HEK293 (cell line): ENCODE measurements at regions not wholly inside any gene's neighbourhood (a gene's known extent, or its start where the extent isn't known, plus 50 kb on each side); places are given as distances from the start of the nearest gene placed in this dataset.

Source experiments
- TCF7L2 ChIP-seq: IDR thresholded peaks from 2 replicates; pipeline ENCODE4 v1.6.1; 2011; ENCODE audit warnings: low read depth, mild to moderate bottlenecking, inconsistent platforms, low read length, moderate library complexity, borderline replicate concordance
- YY1 ChIP-seq: fragments of 450-650 bp; formaldehyde crosslinking; IDR thresholded peaks from 2 replicates; pipeline ENCODE4 v1.5.1; 2018; ENCODE audit warnings: missing biosample characterization, missing genetic modification characterization
- ZIC2 ChIP-seq: fragments of 450-650 bp; formaldehyde crosslinking; IDR thresholded peaks from 2 replicates; pipeline ENCODE4 v1.5.1; 2016; ENCODE audit warnings: missing biosample characterization, missing genetic modification characterization
- ZNF175 ChIP-seq: fragments of 450-650 bp; formaldehyde crosslinking; IDR thresholded peaks from 2 replicates; pipeline ENCODE4 v1.5.1; 2016; ENCODE audit warnings: missing biosample characterization, missing genetic modification characterization
- ZNF24 ChIP-seq: fragments of 450-650 bp; formaldehyde crosslinking; IDR thresholded peaks from 2 replicates; pipeline ENCODE4 v1.5.1; 2016; ENCODE audit warnings: missing biosample characterization, missing genetic modification characterization

GRCh38 chr10:43930777-43931176 is 282.1 kb upstream of the ZNF32 start:
- TF ChIP-seq ZNF175 (tag by site-specific recombination) (no peak), TCF7L2 (no peak), YY1 (tag by site-specific recombination) (no peak), ZIC2 (tag by site-specific recombination) (no peak), ZNF24 (tag by site-specific recombination) (no peak)
